H1 (cell line): ENCODE measurements at regions not wholly inside any gene's neighbourhood (a gene's known extent, or its start where the extent isn't known, plus 50 kb on each side); places are given as distances from the start of the nearest gene placed in this dataset.

Source experiments
- CTCF ChIP-seq, 3 experiments: IDR thresholded peaks; 1 replicate in 2 of 3; 2 replicates in 1 of 3; pipeline versions ENCODE4 v1.5.1 to v1.6.1; 2011; ENCODE audit warnings: low read length in 3 of 3, mild to moderate bottlenecking in 3 of 3, inconsistent platforms in 2 of 3, low read depth in 1 of 3, moderate library complexity in 1 of 3; ENCODE audit not compliant: insufficient read depth in 1 of 3; ENCODE audit errors: control extremely low read depth in 1 of 3
- POLR2AphosphoS5 ChIP-seq: IDR thresholded peaks from 2 replicates; pipeline ENCODE4 v1.6.1; 2011; ENCODE audit warnings: low read depth, low read length

- TF ChIP-seq POLR2AphosphoS5, result no peak
- no peak for TF ChIP-seq CTCF (IDR thresholded peaks at IDR 0.05; ENCODE audit: control extremely low read depth in 1 of 3, insufficient read depth in 1 of 3, low read depth in 1 of 3, low read length in 3 of 3)
Observed at GRCh38 chr15:35736150-35736549, 190.2 kb upstream of the DPH6 start.
